ENCODE measurements at regions not wholly inside any gene's neighbourhood (a gene's known extent, or its start where the extent isn't known, plus 50 kb on each side); places are given as distances from the start of the nearest gene placed in this dataset.

- TF ChIP-seq, protein P1, sequence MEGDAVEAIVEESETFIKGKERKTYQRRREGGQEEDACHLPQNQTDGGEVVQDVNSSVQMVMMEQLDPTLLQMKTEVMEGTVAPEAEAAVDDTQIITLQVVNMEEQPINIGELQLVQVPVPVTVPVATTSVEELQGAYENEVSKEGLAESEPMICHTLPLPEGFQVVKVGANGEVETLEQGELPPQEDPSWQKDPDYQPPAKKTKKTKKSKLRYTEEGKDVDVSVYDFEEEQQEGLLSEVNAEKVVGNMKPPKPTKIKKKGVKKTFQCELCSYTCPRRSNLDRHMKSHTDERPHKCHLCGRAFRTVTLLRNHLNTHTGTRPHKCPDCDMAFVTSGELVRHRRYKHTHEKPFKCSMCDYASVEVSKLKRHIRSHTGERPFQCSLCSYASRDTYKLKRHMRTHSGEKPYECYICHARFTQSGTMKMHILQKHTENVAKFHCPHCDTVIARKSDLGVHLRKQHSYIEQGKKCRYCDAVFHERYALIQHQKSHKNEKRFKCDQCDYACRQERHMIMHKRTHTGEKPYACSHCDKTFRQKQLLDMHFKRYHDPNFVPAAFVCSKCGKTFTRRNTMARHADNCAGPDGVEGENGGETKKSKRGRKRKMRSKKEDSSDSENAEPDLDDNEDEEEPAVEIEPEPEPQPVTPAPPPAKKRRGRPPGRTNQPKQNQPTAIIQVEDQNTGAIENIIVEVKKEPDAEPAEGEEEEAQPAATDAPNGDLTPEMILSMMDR (IDR thresholded peaks at IDR 0.05; ENCODE audit: borderline replicate concordance, insufficient read depth, low read depth, low read length), result no peak
- H3K4me3 ChIP-seq (ENCODE audit: low read depth, low read length), result no peak overlapping the region
Observed at GRCh38 chr10:32167450-32167849, 111.2 kb upstream of the KIF5B start.

- no peak overlapping the region for H3K4me3 ChIP-seq (ENCODE audit: low read depth, low read length)
- TF ChIP-seq, protein P1 (IDR thresholded peaks at IDR 0.05; ENCODE audit: borderline replicate concordance, insufficient read depth, low read depth, low read length), result no peak
Observed at GRCh38 chr10:32166365-32166764, 110.1 kb upstream of the KIF5B start.

DNA sequence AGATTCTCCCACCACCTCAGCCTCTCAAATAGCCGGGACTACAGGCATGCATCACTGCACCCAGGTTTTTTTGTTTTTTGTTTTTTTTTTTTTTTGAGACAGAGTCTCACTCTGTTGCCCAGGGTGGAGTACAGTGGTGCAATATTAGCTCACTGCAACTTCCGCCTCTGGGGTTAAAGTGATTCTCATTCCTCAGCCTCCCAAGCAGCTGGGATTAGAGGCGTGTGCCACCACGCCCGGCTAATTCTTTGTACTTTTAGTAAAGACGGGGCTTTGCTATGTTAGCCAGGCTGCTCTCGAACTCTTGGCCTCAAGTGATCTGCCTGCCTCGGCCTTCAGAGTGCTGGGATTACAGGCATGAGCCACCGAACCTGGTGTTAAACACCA is 107.5 kb upstream of the KIF5B start:
- TF ChIP-seq, protein P1 (IDR thresholded peaks at IDR 0.05; ENCODE audit: borderline replicate concordance, insufficient read depth, low read depth, low read length), result no peak
- H3K4me3 ChIP-seq (ENCODE audit: low read depth, low read length), result no peak overlapping the region

DNA sequence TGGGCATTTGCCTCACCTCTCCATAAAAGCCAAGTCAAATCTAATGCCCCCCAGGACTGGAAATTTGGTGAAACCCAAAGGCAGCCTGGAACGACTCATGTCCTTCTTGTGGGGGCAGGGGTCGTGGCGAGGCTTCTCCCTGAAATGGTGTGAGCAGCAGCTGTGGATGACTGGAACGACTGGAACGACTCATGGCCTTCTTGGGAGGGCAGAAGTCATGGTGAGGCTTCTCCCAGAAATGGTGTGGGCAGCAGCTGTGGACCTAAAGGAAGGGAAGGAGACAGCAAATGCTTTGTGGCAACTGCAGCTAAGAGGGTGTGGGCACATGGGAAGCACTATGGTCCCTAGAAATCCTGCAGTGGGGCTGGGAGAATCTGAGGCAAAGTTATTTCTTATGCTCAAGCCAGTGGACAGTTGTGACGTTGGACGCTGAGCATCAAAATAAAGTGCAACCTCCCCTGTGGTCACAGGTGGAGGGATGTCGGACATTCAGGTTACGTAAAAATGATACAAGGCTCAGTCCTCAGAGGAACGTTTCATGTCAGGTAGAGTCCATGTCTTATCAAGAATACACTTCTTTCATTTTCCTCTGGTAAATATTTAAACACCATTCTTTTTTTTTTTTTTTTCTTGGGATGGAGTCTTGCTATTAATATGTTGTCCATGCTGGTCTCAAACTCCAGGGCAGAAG is 107.0 kb upstream of the KIF5B start:
- TF ChIP-seq, protein P1 (IDR thresholded peaks at IDR 0.05; ENCODE audit: borderline replicate concordance, insufficient read depth, low read depth, low read length), result no peak
- no peak overlapping the region for H3K4me3 ChIP-seq (ENCODE audit: low read depth, low read length)

- no peak overlapping the region for H3K4me3 ChIP-seq (ENCODE audit: low read depth, low read length)
- TF ChIP-seq, protein P1 (IDR thresholded peaks at IDR 0.05; ENCODE audit: borderline replicate concordance, insufficient read depth, low read depth, low read length), result no peak
Observed at GRCh38 chr10:32161586-32161985, 105.4 kb upstream of the KIF5B start.

DNA sequence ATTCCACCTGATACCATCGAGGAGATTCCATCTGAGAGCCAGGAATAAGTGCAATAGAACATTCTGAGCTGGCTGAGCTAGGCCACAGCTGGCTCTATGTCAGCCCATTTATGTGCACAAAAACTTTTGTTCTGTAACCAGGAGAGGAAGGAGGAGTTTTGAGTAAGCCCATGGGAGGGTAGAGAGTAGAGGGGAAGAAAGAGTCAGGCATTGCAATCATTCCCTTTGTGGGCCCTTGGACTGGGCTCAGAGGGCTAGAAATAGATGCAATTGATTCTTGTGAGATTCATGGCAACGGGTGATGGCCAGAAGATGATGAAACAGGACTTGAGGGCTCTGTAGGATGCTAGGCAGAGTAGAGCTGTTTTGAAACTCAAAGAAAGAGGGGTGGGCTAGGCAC is 104.6 kb upstream of the KIF5B start:
- no peak overlapping the region for H3K4me3 ChIP-seq (ENCODE audit: low read depth, low read length)
- TF ChIP-seq, protein P1 (IDR thresholded peaks at IDR 0.05; ENCODE audit: borderline replicate concordance, insufficient read depth, low read depth, low read length), result no peak

DNA sequence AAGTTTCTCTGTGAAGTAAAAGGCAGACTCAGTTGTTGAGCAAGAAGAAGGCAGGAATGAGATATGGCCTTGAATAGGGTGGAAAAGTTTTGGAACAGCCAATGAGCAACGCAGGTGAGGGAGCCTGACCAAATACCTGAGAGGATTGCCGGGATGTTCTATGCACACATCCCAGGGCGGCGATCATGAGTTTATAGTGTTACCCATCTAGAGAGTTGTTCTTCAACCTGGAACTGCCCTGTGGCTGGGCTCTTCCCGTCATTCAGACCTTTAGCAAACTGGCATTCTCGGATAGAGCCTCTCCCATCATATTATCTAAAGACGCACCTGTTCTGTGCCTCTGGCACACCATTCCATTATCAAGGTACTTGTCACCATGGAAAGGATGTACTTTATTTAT is 103.0 kb upstream of the KIF5B start:
- TF ChIP-seq, protein P1 (IDR thresholded peaks at IDR 0.05; ENCODE audit: borderline replicate concordance, insufficient read depth, low read depth, low read length), result no peak
- H3K4me3 ChIP-seq (ENCODE audit: low read depth, low read length), result no peak overlapping the region

Measured in GM12875 (cell line).